OCI-LY7 (cell line): ENCODE measurements at regions not wholly inside any gene's neighbourhood (a gene's known extent, or its start where the extent isn't known, plus 50 kb on each side); places are given as distances from the start of the nearest gene placed in this dataset.

Source experiments
- EZH2phosphoT487 ChIP-seq: fragments of 200-600 bp; sonication (generic); IDR thresholded peaks from 2 replicates; pipeline ENCODE4 v1.6.1; 2018; ENCODE audit warnings: low read depth, borderline replicate concordance, mild to moderate bottlenecking, mixed run types, antibody characterized with exemption, low read length, moderate library complexity, mixed read lengths
- TF ChIP-seq, protein P1 (sequence below): fragments of 200-600 bp; sonication (generic); conservative IDR thresholded peaks from 2 replicates; pipeline ENCODE4 v1.5.1; 2014; ENCODE audit warnings: mild to moderate bottlenecking, antibody characterized with exemption, low read length, moderate library complexity, mixed read lengths

DNA sequence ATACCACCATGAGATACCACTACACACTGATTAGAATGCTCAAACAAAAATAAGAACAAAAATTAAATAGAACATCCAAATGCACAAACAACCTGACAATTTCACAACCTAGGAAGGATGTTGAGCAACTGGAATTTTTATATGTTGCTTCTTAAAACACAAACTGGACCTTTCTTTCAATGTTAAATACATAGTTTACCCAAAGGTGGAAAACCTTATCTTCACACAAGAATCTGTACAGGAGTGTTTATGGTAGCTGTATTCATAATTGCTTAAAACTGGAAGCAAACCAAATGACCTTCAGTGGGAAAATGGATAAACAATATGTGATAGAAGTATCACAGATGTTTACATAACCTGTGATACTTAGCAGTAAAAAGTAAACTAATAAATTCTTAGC, 573.8 kb downstream of the MAGEB5 start:
- TF ChIP-seq, protein P1, sequence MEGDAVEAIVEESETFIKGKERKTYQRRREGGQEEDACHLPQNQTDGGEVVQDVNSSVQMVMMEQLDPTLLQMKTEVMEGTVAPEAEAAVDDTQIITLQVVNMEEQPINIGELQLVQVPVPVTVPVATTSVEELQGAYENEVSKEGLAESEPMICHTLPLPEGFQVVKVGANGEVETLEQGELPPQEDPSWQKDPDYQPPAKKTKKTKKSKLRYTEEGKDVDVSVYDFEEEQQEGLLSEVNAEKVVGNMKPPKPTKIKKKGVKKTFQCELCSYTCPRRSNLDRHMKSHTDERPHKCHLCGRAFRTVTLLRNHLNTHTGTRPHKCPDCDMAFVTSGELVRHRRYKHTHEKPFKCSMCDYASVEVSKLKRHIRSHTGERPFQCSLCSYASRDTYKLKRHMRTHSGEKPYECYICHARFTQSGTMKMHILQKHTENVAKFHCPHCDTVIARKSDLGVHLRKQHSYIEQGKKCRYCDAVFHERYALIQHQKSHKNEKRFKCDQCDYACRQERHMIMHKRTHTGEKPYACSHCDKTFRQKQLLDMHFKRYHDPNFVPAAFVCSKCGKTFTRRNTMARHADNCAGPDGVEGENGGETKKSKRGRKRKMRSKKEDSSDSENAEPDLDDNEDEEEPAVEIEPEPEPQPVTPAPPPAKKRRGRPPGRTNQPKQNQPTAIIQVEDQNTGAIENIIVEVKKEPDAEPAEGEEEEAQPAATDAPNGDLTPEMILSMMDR, result no peak
- TF ChIP-seq EZH2phosphoT487, result no peak
